ENCODE measurements at regions not wholly inside any gene's neighbourhood (a gene's known extent, or its start where the extent isn't known, plus 50 kb on each side); places are given as distances from the start of the nearest gene placed in this dataset.
"Not testable (repeated sequence)": the region's sequence is repeated elsewhere in the genome, so short reads cannot be mapped to it uniquely, and the experiment has no call there.

DNA sequence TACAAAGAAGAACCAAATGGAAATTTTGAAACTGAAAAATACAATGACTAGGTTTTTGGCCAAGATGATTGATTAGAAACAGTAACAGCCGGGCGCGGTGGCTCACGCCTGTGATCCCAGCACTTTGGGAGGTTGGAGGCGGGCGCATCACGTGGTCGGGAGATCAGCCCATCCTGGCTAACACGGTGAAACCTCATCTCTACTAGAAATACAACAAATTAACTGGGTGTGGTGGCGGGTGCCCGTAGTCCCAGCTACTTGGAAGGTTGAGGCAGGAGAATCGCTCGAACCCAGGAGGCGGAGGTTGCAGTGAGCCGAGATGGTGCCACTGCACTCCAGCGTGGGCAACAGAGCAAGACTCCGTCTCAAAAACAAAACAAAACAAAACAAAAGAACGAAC is 785.8 kb upstream of the DDX18 start:
- H2AFZ ChIP-seq (ENCODE audit: low read length); H3K4me1 ChIP-seq (replicated peaks in 1 of 4; ENCODE audit: control insufficient read depth in 3 of 4, insufficient read depth in 4 of 4, low read length in 3 of 4); CTCF ChIA-PET (ENCODE audit: partially characterized antibody); H4K91ac ChIP-seq (replicated peaks; ENCODE audit: insufficient read length, low read length); H2AK5ac ChIP-seq (ENCODE audit: low read depth, low read length); H4K5ac ChIP-seq (ENCODE audit: insufficient read length, low read depth, low read length); H2BK120ac ChIP-seq (replicated peaks; ENCODE audit: low read depth, low read length); H3K79me2 ChIP-seq (ENCODE audit: control insufficient read depth in 1 of 2, insufficient read depth in 2 of 2, low read length in 2 of 2); H2BK12ac ChIP-seq (ENCODE audit: low read depth, low read length); DNase-seq (ENCODE audit: low read depth in 1 of 2, low spot score in 2 of 2); H3K23me2 ChIP-seq (ENCODE audit: low read depth, low read length); H2BK15ac ChIP-seq (ENCODE audit: low read length); H3K27me3 ChIP-seq (replicated peaks in 1 of 4; ENCODE audit: control insufficient read depth in 3 of 4, extremely low read depth in 1 of 4, insufficient read depth in 3 of 4, low read length in 3 of 4); H3K79me1 ChIP-seq (ENCODE audit: low read depth, low read length); H3K4ac ChIP-seq (replicated peaks; ENCODE audit: insufficient read length, low read depth, low read length); H4K8ac ChIP-seq (ENCODE audit: extremely low read depth, insufficient read depth, low read length); H2BK5ac ChIP-seq (ENCODE audit: low read depth, low read length); H3K18ac ChIP-seq (ENCODE audit: extremely low read depth, low read length); H3K14ac ChIP-seq (ENCODE audit: insufficient read length); H2BK20ac ChIP-seq (ENCODE audit: low read length); H3K9me3 ChIP-seq (ENCODE audit: insufficient read depth in 2 of 2, low read depth in 1 of 2, low read length in 1 of 2); FAIRE-seq; H3K36me3 ChIP-seq (ENCODE audit: control insufficient read depth in 2 of 4, insufficient read depth in 4 of 4, low read length in 3 of 4); H3K56ac ChIP-seq (replicated peaks; ENCODE audit: insufficient read length, low read depth, low read length); H3K9ac ChIP-seq (replicated peaks in 1 of 4; ENCODE audit: extremely low read depth in 1 of 4, low read depth in 3 of 4, low read length in 3 of 4); H3K4me2 ChIP-seq (ENCODE audit: insufficient read depth in 1 of 2, low read depth in 2 of 2, low read length in 2 of 2); H4K20me1 ChIP-seq (replicated peaks in 1 of 2; ENCODE audit: control insufficient read depth in 1 of 2, insufficient read depth in 2 of 2, low read length in 2 of 2); H3K27ac ChIP-seq (ENCODE audit: low read depth, low read length); POLR2A ChIA-PET (ENCODE audit: partially characterized antibody); H3K4me3 ChIP-seq (ENCODE audit: extremely low read depth in 1 of 4, insufficient read depth in 2 of 4, low read depth in 3 of 4, low read length in 4 of 4); H3K23ac ChIP-seq (ENCODE audit: insufficient read length): not testable (repeated sequence)
- 94% methylated on average over 16 of the region's 18 CpGs; no CpG with 5 or more reads in 1 of the 2 experiments for WGBS, 2 experiments (ENCODE audit: extremely low coverage in 1 of 2, insufficient coverage in 1 of 2, insufficient read length in 1 of 2, insufficient replicate concordance in 2 of 2, low coverage in 1 of 2, low lambda C conversion rate in 2 of 2, missing lambda C conversion rate in 1 of 2)
